Fibroblast of skin of right biceps (primary cell): ENCODE measurements at regions not wholly inside any gene's neighbourhood (a gene's known extent, or its start where the extent isn't known, plus 50 kb on each side); places are given as distances from the start of the nearest gene placed in this dataset.

Source experiments
- DNase-seq: peaks from one replicate; pipeline ENCODE4 v3.0.0-alpha.2; 2013

- peak; percentile 63 for DNase-seq
Observed at GRCh38 chr2:207257251-207258250, 91.8 kb upstream of the KLF7 start.

GRCh38 chr2:207258263-207258991 is 92.7 kb upstream of the KLF7 start:
- peak; percentile 100 for DNase-seq

- no peak for DNase-seq
Observed at GRCh38 chr2:207260021-207260420, 94.3 kb upstream of the KLF7 start.

- peak; percentile 59 for DNase-seq
Observed at GRCh38 chr2:207260947-207261346, 95.2 kb upstream of the KLF7 start.

GRCh38 chr2:207264310-207264709 is 98.6 kb upstream of the KLF7 start:
- no peak for DNase-seq

- DNase-seq: no peak
Observed at GRCh38 chr2:207265332-207265731, 99.6 kb upstream of the KLF7 start.

GRCh38 chr2:207265869-207266268 is 100.1 kb upstream of the KLF7 start:
- DNase-seq: peak; percentile 43

- DNase-seq: no peak
Observed at GRCh38 chr2:207266648-207267047, 100.9 kb upstream of the KLF7 start.

GRCh38 chr2:207269038-207269437 is 103.3 kb upstream of the KLF7 start:
- no peak for DNase-seq

- peak; percentile 58 for DNase-seq
Observed at GRCh38 chr2:207274530-207275189, 108.9 kb upstream of the KLF7 start.

- no peak for DNase-seq
Observed at GRCh38 chr2:207275779-207276178, 110.0 kb upstream of the KLF7 start.

GRCh38 chr2:207276248-207276647 is 110.5 kb upstream of the KLF7 start:
- no peak for DNase-seq

GRCh38 chr2:207276858-207277257 is 111.1 kb upstream of the KLF7 start:
- no peak for DNase-seq

GRCh38 chr2:207279520-207279919 is 113.8 kb upstream of the KLF7 start:
- no peak for DNase-seq

- DNase-seq: no peak
Observed at GRCh38 chr2:207281436-207281835, 115.7 kb upstream of the KLF7 start.

GRCh38 chr2:207282916-207283315 is 117.2 kb upstream of the KLF7 start:
- no peak for DNase-seq

GRCh38 chr2:207283356-207283755 is 117.6 kb upstream of the KLF7 start:
- DNase-seq: no peak

- no peak for DNase-seq
Observed at GRCh38 chr2:207284556-207285472, 119.1 kb upstream of the KLF7 start.

- DNase-seq: peak; percentile 24
Observed at GRCh38 chr2:207285473-207285815, 119.7 kb upstream of the KLF7 start.

GRCh38 chr2:207286106-207286505 is 120.4 kb upstream of the KLF7 start:
- DNase-seq: no peak

- DNase-seq: no peak
Observed at GRCh38 chr2:207288628-207289027, 122.9 kb upstream of the KLF7 start.

- DNase-seq: no peak
Observed at GRCh38 chr2:207289295-207290018, 123.7 kb upstream of the KLF7 start.
